Glutamatergic neuron (in vitro differentiated cells): ENCODE measurements at regions not wholly inside any gene's neighbourhood (a gene's known extent, or its start where the extent isn't known, plus 50 kb on each side); places are given as distances from the start of the nearest gene placed in this dataset.
A peak's percentile ranks its signal among the peaks of the same experiment; 100 is the strongest.

Source experiments
- DNase-seq: peaks from one replicate; pipeline ENCODE4 v3.0.0; 2022
- H3K27ac Mint-ChIP-seq: one replicate; pipeline ENCODE4 v1.8.0; 2020; ENCODE audit warnings: mild to moderate bottlenecking, mixed read lengths, inconsistent platforms; ENCODE audit not compliant: unreplicated experiment
- H3K27me3 Mint-ChIP-seq: one replicate; pipeline ENCODE4 v1.8.0; 2020; ENCODE audit warnings: mild to moderate bottlenecking, moderate library complexity, mixed read lengths, inconsistent platforms; ENCODE audit not compliant: unreplicated experiment
- H3K36me3 Mint-ChIP-seq: one replicate; pipeline ENCODE4 v1.8.0; 2020; ENCODE audit warnings: mild to moderate bottlenecking, mixed read lengths, inconsistent platforms; ENCODE audit not compliant: unreplicated experiment
- H3K4me1 Mint-ChIP-seq: one replicate; pipeline ENCODE4 v1.8.0; 2020; ENCODE audit warnings: mild to moderate bottlenecking, low read depth, mixed read lengths, inconsistent platforms; ENCODE audit not compliant: unreplicated experiment
- H3K4me3 Mint-ChIP-seq: one replicate; pipeline ENCODE4 v1.8.0; 2020; ENCODE audit warnings: mild to moderate bottlenecking, mixed read lengths, inconsistent platforms; ENCODE audit not compliant: unreplicated experiment
- H3K9me3 Mint-ChIP-seq: one replicate; pipeline ENCODE4 v1.8.0; 2020; ENCODE audit warnings: mild to moderate bottlenecking, moderate library complexity, mixed read lengths, inconsistent platforms; ENCODE audit not compliant: unreplicated experiment
- CTCF ChIP-seq: fragments of 200-600 bp; sonication (generic); IDR thresholded peaks from one replicate; pipeline ENCODE4 v1.5.0; 2021; ENCODE audit not compliant: partially characterized antibody, unreplicated experiment

DNA sequence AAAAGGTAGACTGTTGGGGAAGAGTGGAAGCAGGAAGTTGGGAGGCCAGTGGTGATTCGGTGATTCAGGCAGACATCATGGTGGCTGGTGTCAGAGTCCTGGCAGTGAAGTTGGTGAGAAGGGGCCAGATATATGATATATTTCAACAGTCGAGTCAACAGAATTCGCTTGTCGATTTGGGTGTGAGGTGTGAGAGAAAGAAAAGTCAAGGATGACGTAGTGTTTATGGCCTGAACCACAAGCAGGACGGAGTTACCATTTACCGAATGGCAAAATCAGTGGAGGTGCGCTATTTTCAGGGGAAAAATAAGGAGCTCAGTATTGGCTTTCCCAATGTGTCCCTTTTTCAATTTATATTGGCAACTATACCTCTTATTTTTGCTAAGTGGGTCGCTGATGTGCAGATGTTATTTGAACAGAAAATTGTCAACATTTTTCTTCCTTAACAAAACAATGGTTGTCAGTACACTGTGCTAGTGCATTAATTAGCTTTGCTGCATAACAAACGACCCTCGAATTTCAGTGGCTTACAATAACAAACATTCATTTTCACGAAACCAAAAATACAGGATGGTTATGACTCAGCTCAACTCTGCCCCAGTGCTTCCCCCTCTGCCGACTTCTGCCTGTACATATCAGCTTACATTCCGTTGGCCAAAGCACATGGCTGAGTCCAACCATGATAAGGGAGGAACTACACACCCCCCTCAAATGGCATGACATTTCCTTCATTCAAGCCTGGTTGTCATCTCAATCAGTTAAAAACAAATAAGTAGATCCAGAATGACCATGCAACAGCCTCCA, 255.0 kb upstream of the ZFP64 start:
- H3K27ac Mint-ChIP-seq = no peak overlapping the region
- H3K36me3 Mint-ChIP-seq = no peaks in the 10 kb centered on the region
- H3K4me1 Mint-ChIP-seq = peaks cover 8% of the 10 kb centered on the region
- no peak overlapping the region for H3K4me3 Mint-ChIP-seq
- H3K9me3 Mint-ChIP-seq = peaks cover 1% of the 10 kb centered on the region
- no peak for DNase-seq
- no peak for TF ChIP-seq CTCF
- H3K27me3 Mint-ChIP-seq = peaks cover 4% of the 10 kb centered on the region

GRCh38 chr20:52444455-52444854, 252.9 kb upstream of the ZFP64 start:
- peaks cover 8% of the 10 kb centered on the region for H3K27me3 Mint-ChIP-seq
- no peak for DNase-seq
- no peak overlapping the region for H3K27ac Mint-ChIP-seq
- peaks cover 13% of the 10 kb centered on the region for H3K4me1 Mint-ChIP-seq
- no peak for TF ChIP-seq CTCF
- no peaks in the 10 kb centered on the region for H3K36me3 Mint-ChIP-seq
- peaks cover 2% of the 10 kb centered on the region for H3K9me3 Mint-ChIP-seq
- no peak overlapping the region for H3K4me3 Mint-ChIP-seq

DNA sequence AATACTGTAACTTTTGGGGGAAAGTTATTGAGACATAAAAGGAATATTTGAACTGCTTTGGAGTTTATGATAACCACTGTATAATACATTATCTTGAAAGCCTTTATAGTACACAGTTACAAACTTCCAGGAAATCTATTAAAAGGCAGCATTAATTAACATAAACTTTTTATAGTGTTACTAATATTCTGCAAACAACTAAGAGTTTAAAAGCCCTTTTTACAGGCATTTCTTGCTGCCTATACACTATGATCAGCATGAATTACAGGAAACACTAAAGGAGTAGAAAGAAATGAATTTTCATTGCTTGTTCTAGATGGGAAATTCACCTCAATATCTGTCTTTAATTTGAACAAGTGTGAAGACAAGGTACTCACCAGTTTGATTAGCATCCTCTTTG, 252.3 kb upstream of the ZFP64 start:
- no peak overlapping the region for H3K4me3 Mint-ChIP-seq
- H3K27me3 Mint-ChIP-seq = peaks cover 7% of the 10 kb centered on the region
- no peak for TF ChIP-seq CTCF
- H3K4me1 Mint-ChIP-seq = peaks cover 14% of the 10 kb centered on the region
- DNase-seq = no peak
- no peaks in the 10 kb centered on the region for H3K36me3 Mint-ChIP-seq
- no peak overlapping the region for H3K27ac Mint-ChIP-seq
- peaks cover 4% of the 10 kb centered on the region for H3K9me3 Mint-ChIP-seq

GRCh38 chr20:52441710-52442109, 250.1 kb upstream of the ZFP64 start:
- Mint-ChIP-seq H3K27me3 (peaks cover 4% of the 10 kb centered on the region), H3K27ac (no peak overlapping the region), H3K9me3 (peaks cover 3% of the 10 kb centered on the region), H3K4me1 (peaks cover 15% of the 10 kb centered on the region), H3K36me3 (no peaks in the 10 kb centered on the region), H3K4me3 (no peak overlapping the region)
- DNase-seq = no peak
- no peak for TF ChIP-seq CTCF

GRCh38 chr20:52439375-52439774, 247.8 kb upstream of the ZFP64 start:
- H3K36me3 Mint-ChIP-seq = no peaks in the 10 kb centered on the region
- DNase-seq = peak; percentile 50
- H3K27ac Mint-ChIP-seq = no peak overlapping the region
- peaks cover 15% of the 10 kb centered on the region for H3K4me1 Mint-ChIP-seq
- H3K9me3 Mint-ChIP-seq = peaks cover 3% of the 10 kb centered on the region
- H3K4me3 Mint-ChIP-seq = peak overlapping the region; percentile 1
- TF ChIP-seq CTCF = no peak
- peaks cover 4% of the 10 kb centered on the region for H3K27me3 Mint-ChIP-seq
